ENCODE measurements at regions not wholly inside any gene's neighbourhood (a gene's known extent, or its start where the extent isn't known, plus 50 kb on each side); places are given as distances from the start of the nearest gene placed in this dataset.

DNA sequence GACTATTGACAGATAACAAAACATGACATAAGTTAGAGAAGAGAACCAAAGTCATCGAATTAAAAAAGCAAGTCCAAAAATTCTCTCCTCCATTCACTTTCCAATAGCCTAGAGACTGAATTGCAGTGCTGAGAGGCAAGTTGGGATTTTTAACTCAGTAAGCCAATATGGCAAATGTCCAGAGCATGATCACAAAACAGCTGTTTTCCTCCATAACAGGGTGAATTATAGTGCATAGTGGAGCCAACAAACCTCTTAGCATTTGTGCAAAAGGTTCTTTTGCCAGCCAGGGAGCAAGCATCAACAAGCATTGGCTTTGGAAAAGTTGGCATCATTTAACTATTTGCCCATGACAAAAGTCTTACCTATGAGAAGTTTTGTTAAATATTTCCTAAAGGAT is 458.8 kb upstream of the NOVA1 start:
- H3K9ac ChIP-seq (ENCODE audit: low read depth in 1 of 3, low read length in 3 of 3): no peak overlapping the region
- H3K9me3 ChIP-seq (ENCODE audit: control insufficient read depth in 3 of 3, low read length in 3 of 3): peaks cover 0 to 2% (median 0%) of the 10 kb centered on the region in 3 donors
- no peaks in the 10 kb centered on the region for H3K36me3 ChIP-seq (ENCODE audit: control insufficient read depth in 3 of 3, insufficient read depth in 3 of 3, low read length in 3 of 3)
- H3K27ac ChIP-seq (ENCODE audit: low read depth, low read length): no peak overlapping the region
- no peaks in the 10 kb centered on the region for H3K27me3 ChIP-seq (ENCODE audit: control insufficient read depth in 3 of 3, insufficient read depth in 3 of 3, low read length in 3 of 3)
- H3K4me1 ChIP-seq (ENCODE audit: control insufficient read depth in 3 of 3, insufficient read depth in 3 of 3, low read length in 3 of 3): no peaks in the 10 kb centered on the region
- H3K4me3 ChIP-seq (ENCODE audit: low read length in 3 of 3): no peak overlapping the region

DNA sequence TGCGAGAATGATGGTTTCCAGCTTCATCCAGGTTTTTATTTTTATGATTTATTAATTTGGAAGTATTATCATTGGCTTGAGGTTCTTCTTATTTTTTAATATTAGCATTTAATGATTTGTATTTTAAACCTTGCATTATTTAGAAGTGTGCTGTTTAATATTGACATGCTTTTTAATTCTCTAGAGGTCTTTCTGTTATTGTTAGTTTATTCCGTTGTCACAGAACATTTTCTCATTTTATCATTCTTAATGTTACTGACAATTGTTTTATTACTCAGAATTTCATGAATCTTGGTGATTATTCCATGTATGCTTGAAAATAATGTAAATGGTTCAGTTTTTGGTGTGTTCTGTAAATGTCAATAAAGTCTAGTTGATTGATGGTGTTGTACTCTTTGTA is 463.5 kb upstream of the NOVA1 start:
- Histone ChIP-seq H3K36me3 (ENCODE audit: control insufficient read depth in 3 of 3, insufficient read depth in 3 of 3, low read length in 3 of 3) (no peaks in the 10 kb centered on the region), H3K9ac (ENCODE audit: low read depth in 1 of 3, low read length in 3 of 3) (no peak overlapping the region), H3K9me3 (ENCODE audit: control insufficient read depth in 3 of 3, low read length in 3 of 3) (no peaks in the 10 kb centered on the region), H3K27me3 (ENCODE audit: control insufficient read depth in 3 of 3, insufficient read depth in 3 of 3, low read length in 3 of 3) (no peaks in the 10 kb centered on the region), H3K4me1 (ENCODE audit: control insufficient read depth in 3 of 3, insufficient read depth in 3 of 3, low read length in 3 of 3) (no peaks in the 10 kb centered on the region), H3K4me3 (ENCODE audit: low read length in 3 of 3) (no peak overlapping the region), H3K27ac (ENCODE audit: low read depth, low read length) (no peak overlapping the region)

DNA sequence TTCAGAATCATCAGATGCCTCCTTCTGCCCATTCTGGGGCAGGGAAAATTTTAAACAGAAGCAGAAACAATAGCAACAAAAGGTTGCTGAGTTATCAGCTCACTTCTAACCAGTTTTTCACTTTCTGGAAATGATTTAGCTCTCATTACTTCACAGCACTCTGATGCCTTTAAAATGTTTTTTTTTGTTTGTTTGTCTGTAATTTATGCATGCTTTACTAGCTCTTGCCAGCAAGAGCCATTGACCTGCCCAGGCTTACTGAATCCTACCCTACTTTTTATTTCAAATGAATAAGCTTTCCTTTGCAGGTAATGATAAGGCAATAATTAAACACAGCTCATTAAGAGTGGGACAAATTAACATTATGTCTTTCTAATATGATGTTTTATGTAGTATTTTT is 466.1 kb upstream of the NOVA1 start:
- Histone ChIP-seq H3K27me3 (ENCODE audit: control insufficient read depth in 3 of 3, insufficient read depth in 3 of 3, low read length in 3 of 3) (no peaks in the 10 kb centered on the region), H3K9ac (ENCODE audit: low read depth in 1 of 3, low read length in 3 of 3) (no peak overlapping the region), H3K27ac (ENCODE audit: low read depth, low read length) (no peak overlapping the region), H3K36me3 (ENCODE audit: control insufficient read depth in 3 of 3, insufficient read depth in 3 of 3, low read length in 3 of 3) (no peaks in the 10 kb centered on the region), H3K9me3 (ENCODE audit: control insufficient read depth in 3 of 3, low read length in 3 of 3) (no peaks in the 10 kb centered on the region), H3K4me3 (ENCODE audit: low read length in 3 of 3) (no peak overlapping the region), H3K4me1 (ENCODE audit: control insufficient read depth in 3 of 3, insufficient read depth in 3 of 3, low read length in 3 of 3) (no peaks in the 10 kb centered on the region)

DNA sequence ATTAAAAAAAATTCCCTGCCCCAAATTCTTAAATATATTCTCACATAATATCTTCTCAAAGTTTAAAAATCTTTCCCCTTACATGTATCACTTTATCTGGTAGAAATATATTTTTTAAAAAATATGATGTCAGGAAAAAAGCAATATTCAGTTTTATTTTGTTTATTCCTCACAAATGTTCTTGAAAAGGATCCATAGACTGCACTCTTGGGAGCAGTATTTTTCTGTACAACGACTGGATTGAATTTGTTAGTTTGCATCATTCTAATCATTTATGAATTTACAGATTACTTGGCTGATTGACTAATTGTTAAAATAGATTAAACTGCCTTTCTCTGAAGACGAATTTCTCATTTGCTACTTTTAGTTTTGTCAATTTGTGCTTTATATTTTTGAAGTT is 468.1 kb upstream of the NOVA1 start:
- Histone ChIP-seq H3K36me3 (ENCODE audit: control insufficient read depth in 3 of 3, insufficient read depth in 3 of 3, low read length in 3 of 3) (no peaks in the 10 kb centered on the region), H3K27me3 (ENCODE audit: control insufficient read depth in 3 of 3, insufficient read depth in 3 of 3, low read length in 3 of 3) (no peaks in the 10 kb centered on the region), H3K9me3 (ENCODE audit: control insufficient read depth in 3 of 3, low read length in 3 of 3) (no peaks in the 10 kb centered on the region), H3K4me1 (ENCODE audit: control insufficient read depth in 3 of 3, insufficient read depth in 3 of 3, low read length in 3 of 3) (no peaks in the 10 kb centered on the region), H3K4me3 (ENCODE audit: low read length in 3 of 3) (no peak overlapping the region), H3K27ac (ENCODE audit: low read depth, low read length) (no peak overlapping the region), H3K9ac (ENCODE audit: low read depth in 1 of 3, low read length in 3 of 3) (no peak overlapping the region)

DNA sequence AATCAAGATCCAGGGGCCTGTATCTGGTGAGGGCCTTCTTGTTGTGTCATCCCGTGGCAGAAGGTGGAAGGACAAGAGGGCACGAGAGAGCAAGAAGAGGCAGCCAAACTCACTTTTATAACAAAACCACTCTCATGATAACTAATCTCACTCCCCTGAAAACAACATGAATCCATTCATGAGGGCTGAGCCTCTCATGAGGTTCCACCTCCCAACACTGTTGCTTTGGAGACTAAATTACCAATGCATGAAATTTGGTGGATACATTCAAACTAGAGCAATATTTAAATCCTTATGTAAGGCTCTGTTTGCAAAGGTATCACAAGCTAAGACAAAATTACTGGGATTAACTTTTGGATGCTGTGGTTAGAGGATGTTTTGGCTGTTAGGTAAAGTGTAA is 470.1 kb upstream of the NOVA1 start:
- H3K36me3 ChIP-seq (ENCODE audit: control insufficient read depth in 3 of 3, insufficient read depth in 3 of 3, low read length in 3 of 3): no peaks in the 10 kb centered on the region
- H3K4me3 ChIP-seq (ENCODE audit: low read length in 3 of 3): no peak overlapping the region
- H3K4me1 ChIP-seq (ENCODE audit: control insufficient read depth in 3 of 3, insufficient read depth in 3 of 3, low read length in 3 of 3): no peaks in the 10 kb centered on the region
- H3K27me3 ChIP-seq (ENCODE audit: control insufficient read depth in 3 of 3, insufficient read depth in 3 of 3, low read length in 3 of 3): no peaks in the 10 kb centered on the region
- no peak overlapping the region for H3K9ac ChIP-seq (ENCODE audit: low read depth in 1 of 3, low read length in 3 of 3)
- H3K27ac ChIP-seq (ENCODE audit: low read depth, low read length): no peak overlapping the region
- H3K9me3 ChIP-seq (ENCODE audit: control insufficient read depth in 3 of 3, low read length in 3 of 3): no peaks in the 10 kb centered on the region

DNA sequence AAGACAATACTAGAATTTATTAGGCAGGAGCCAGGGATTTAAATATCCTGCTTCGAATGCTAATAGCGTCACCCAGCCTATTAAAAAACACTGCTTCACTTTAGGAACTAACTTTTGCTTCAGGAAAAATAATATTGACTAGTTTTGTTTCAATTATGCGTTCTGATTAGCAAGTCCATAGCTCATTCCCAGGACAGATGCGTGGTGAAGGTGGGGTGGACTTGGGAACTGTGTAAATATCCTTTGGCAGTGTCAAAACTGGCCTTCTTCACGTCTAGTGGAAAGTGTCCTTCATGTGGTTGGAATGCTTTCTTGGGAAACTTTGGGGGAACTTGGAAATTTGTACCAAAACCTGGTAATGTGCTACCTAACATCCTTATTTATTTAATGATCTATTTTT is 474.8 kb upstream of the NOVA1 start:
- Histone ChIP-seq H3K9ac (ENCODE audit: low read depth in 1 of 3, low read length in 3 of 3) (no peak overlapping the region), H3K9me3 (ENCODE audit: control insufficient read depth in 3 of 3, low read length in 3 of 3) (no peaks in the 10 kb centered on the region), H3K27ac (ENCODE audit: low read depth, low read length) (no peak overlapping the region), H3K36me3 (ENCODE audit: control insufficient read depth in 3 of 3, insufficient read depth in 3 of 3, low read length in 3 of 3) (no peaks in the 10 kb centered on the region), H3K27me3 (ENCODE audit: control insufficient read depth in 3 of 3, insufficient read depth in 3 of 3, low read length in 3 of 3) (no peaks in the 10 kb centered on the region), H3K4me1 (ENCODE audit: control insufficient read depth in 3 of 3, insufficient read depth in 3 of 3, low read length in 3 of 3) (no peaks in the 10 kb centered on the region), H3K4me3 (ENCODE audit: low read length in 3 of 3) (no peak overlapping the region)

DNA sequence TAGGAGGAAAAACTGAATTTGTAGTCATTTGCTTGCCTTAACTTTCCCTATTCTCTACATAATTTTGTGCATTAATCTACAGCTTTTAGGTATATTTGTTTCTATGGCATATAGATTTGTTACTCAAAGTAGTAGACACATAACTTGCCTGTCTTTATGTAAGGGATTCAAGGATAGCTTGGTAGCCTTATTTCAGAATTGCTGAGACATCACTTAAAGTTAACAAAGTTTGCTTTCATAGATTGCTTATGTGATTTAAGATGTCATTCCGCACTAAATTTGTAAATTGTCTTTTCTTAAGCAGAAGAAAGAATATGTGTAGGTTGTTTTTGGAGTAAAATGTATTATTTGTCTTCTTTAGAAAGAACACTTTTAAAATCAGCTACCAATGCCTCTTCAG is 477.7 kb upstream of the NOVA1 start:
- Histone ChIP-seq H3K9ac (ENCODE audit: low read depth in 1 of 3, low read length in 3 of 3) (no peak overlapping the region), H3K36me3 (ENCODE audit: control insufficient read depth in 3 of 3, insufficient read depth in 3 of 3, low read length in 3 of 3) (no peaks in the 10 kb centered on the region), H3K4me3 (ENCODE audit: low read length in 3 of 3) (no peak overlapping the region), H3K9me3 (ENCODE audit: control insufficient read depth in 3 of 3, low read length in 3 of 3) (no peaks in the 10 kb centered on the region), H3K27me3 (ENCODE audit: control insufficient read depth in 3 of 3, insufficient read depth in 3 of 3, low read length in 3 of 3) (no peaks in the 10 kb centered on the region), H3K27ac (ENCODE audit: low read depth, low read length) (no peak overlapping the region), H3K4me1 (ENCODE audit: control insufficient read depth in 3 of 3, insufficient read depth in 3 of 3, low read length in 3 of 3) (no peaks in the 10 kb centered on the region)

DNA sequence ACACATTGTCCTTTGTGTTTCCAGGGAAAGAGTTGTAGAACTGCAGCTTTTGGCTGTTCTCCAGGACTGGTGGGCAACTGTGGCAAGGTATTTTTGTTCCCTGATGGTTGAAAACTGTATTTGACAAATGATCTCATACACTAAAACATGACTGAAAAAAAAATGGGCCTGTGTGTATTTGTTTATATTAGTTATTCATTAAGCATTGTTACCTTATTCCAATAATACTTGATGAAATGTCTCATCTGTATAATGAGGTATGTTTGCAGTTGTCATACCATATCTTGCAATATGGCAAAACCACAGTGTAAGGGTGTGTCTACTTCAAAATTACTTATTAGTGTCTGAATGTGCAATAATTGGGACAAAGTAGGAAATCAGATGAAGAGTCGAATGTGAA is 479.4 kb upstream of the NOVA1 start:
- no peak overlapping the region for H3K4me3 ChIP-seq (ENCODE audit: low read length in 3 of 3)
- H3K9me3 ChIP-seq (ENCODE audit: control insufficient read depth in 3 of 3, low read length in 3 of 3): no peaks in the 10 kb centered on the region
- no peaks in the 10 kb centered on the region for H3K27me3 ChIP-seq (ENCODE audit: control insufficient read depth in 3 of 3, insufficient read depth in 3 of 3, low read length in 3 of 3)
- no peaks in the 10 kb centered on the region for H3K4me1 ChIP-seq (ENCODE audit: control insufficient read depth in 3 of 3, insufficient read depth in 3 of 3, low read length in 3 of 3)
- no peak overlapping the region for H3K27ac ChIP-seq (ENCODE audit: low read depth, low read length)
- H3K36me3 ChIP-seq (ENCODE audit: control insufficient read depth in 3 of 3, insufficient read depth in 3 of 3, low read length in 3 of 3): no peaks in the 10 kb centered on the region
- no peak overlapping the region for H3K9ac ChIP-seq (ENCODE audit: low read depth in 1 of 3, low read length in 3 of 3)

DNA sequence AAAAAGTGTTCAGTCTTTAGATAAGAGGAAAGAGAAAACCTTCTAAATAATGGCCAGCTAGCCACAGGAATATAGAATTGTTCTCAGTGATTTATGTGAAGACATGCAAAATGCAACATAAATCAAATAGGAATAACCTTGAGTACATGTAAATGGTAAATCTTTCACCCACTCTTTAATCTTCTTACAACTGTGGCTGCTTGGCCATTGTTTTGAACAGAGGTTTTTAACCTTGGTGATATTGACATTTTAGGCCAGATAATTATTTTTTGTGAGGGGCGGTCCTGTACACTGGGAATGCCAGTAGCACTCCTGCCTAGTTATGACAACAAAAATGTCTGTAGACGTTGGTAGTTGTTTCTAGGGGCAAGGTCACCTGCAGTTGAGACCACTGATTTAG is 479.9 kb upstream of the NOVA1 start:
- H3K27me3 ChIP-seq (ENCODE audit: control insufficient read depth in 3 of 3, insufficient read depth in 3 of 3, low read length in 3 of 3): no peaks in the 10 kb centered on the region
- H3K27ac ChIP-seq (ENCODE audit: low read depth, low read length): no peak overlapping the region
- H3K36me3 ChIP-seq (ENCODE audit: control insufficient read depth in 3 of 3, insufficient read depth in 3 of 3, low read length in 3 of 3): no peaks in the 10 kb centered on the region
- no peak overlapping the region for H3K4me3 ChIP-seq (ENCODE audit: low read length in 3 of 3)
- H3K4me1 ChIP-seq (ENCODE audit: control insufficient read depth in 3 of 3, insufficient read depth in 3 of 3, low read length in 3 of 3): no peaks in the 10 kb centered on the region
- H3K9me3 ChIP-seq (ENCODE audit: control insufficient read depth in 3 of 3, low read length in 3 of 3): peaks cover 0 to 2% (median 0%) of the 10 kb centered on the region in 3 donors
- H3K9ac ChIP-seq (ENCODE audit: low read depth in 1 of 3, low read length in 3 of 3): no peak overlapping the region

DNA sequence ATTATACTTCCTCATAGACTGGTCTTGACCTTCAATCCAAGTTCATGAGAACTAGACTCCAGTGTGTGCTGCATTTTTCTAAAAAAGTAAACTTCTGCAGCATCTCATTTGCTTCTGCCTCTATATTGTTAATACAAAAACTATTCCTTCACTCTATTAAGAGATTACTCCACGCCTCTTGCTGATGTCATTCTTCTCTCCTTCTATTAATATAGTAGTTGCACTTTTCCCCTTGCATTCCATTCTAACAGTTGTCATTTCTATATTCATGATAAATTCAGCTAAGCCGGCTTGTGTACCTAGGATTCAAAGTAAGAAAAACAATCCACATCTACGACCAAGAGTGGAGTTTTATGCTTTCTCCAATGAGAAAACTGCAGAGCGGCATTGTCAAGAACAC is 480.4 kb upstream of the NOVA1 start:
- Histone ChIP-seq H3K36me3 (ENCODE audit: control insufficient read depth in 3 of 3, insufficient read depth in 3 of 3, low read length in 3 of 3) (no peaks in the 10 kb centered on the region), H3K9ac (ENCODE audit: low read depth in 1 of 3, low read length in 3 of 3) (no peak overlapping the region), H3K27me3 (ENCODE audit: control insufficient read depth in 3 of 3, insufficient read depth in 3 of 3, low read length in 3 of 3) (no peaks in the 10 kb centered on the region), H3K4me1 (ENCODE audit: control insufficient read depth in 3 of 3, insufficient read depth in 3 of 3, low read length in 3 of 3) (no peaks in the 10 kb centered on the region), H3K4me3 (ENCODE audit: low read length in 3 of 3) (no peak overlapping the region), H3K9me3 (ENCODE audit: control insufficient read depth in 3 of 3, low read length in 3 of 3) (peaks cover 0 to 2% (median 0%) of the 10 kb centered on the region in 3 donors), H3K27ac (ENCODE audit: low read depth, low read length) (no peak overlapping the region)

DNA sequence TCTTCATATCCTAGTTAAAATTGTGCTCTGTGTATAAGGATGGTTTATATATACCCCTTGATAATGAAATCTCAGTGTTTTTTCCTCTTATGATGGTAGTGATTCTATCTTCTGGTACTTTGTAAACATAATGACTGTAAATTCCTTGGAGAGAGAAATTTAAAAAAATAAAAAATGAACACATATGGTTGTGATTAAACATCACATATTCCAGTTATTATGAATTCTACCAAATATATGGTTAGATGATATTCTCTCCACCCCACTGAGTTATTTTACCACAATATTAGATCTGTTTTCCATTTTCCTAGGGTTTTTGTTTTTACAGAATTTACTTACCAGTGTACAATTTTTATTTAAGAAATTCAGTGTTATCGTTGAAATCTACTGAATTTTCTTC is 481.9 kb upstream of the NOVA1 start:
- H3K4me1 ChIP-seq (ENCODE audit: control insufficient read depth in 3 of 3, insufficient read depth in 3 of 3, low read length in 3 of 3): no peaks in the 10 kb centered on the region
- H3K27ac ChIP-seq (ENCODE audit: low read depth, low read length): no peak overlapping the region
- peaks cover 0 to 2% (median 0%) of the 10 kb centered on the region in 3 donors for H3K9me3 ChIP-seq (ENCODE audit: control insufficient read depth in 3 of 3, low read length in 3 of 3)
- no peak overlapping the region for H3K9ac ChIP-seq (ENCODE audit: low read depth in 1 of 3, low read length in 3 of 3)
- H3K4me3 ChIP-seq (ENCODE audit: low read length in 3 of 3): no peak overlapping the region
- H3K27me3 ChIP-seq (ENCODE audit: control insufficient read depth in 3 of 3, insufficient read depth in 3 of 3, low read length in 3 of 3): no peaks in the 10 kb centered on the region
- no peaks in the 10 kb centered on the region for H3K36me3 ChIP-seq (ENCODE audit: control insufficient read depth in 3 of 3, insufficient read depth in 3 of 3, low read length in 3 of 3)

Data from skeletal muscle tissue (tissue), 3 donors.